GM12878 (cell line): ENCODE measurements at regions not wholly inside any gene's neighbourhood (a gene's known extent, or its start where the extent isn't known, plus 50 kb on each side); places are given as distances from the start of the nearest gene placed in this dataset. TPM values are rescaled to one million over a fixed set of nuclear protein-coding genes. Genes with fewer than 3 reads are reported as not detected.

Experiments
- ATAC-seq: fragments of 200-7000 bp; cut with Tn5 transposase; 3 replicates; pipeline ENCODE4 v1.9.1; 2020; ENCODE audit warnings: mild to moderate bottlenecking, moderate library complexity
- BruUV-seq: library from RNA; stranded (reverse); fragments of 400-500 nt; replicated peaks from 2 replicates; lab custom pipeline; 2021; lab: Mats Ljungman, UMichigan
- CTCF ChIA-PET: fragments of 300-600 bp; sonication (Branson Sonifier 250); formaldehyde crosslinking; extraction: SDS; loops from one replicate; lab custom pipeline; 2021; ENCODE audit warnings: inconsistent platforms; lab: Yijun Ruan, JAX
- POLR2A ChIA-PET: fragments of 350-600 bp; formaldehyde crosslinking; extraction: SDS; loops from one replicate; lab custom pipeline; 2021; ENCODE audit warnings: inconsistent platforms; lab: Charles Lee
- RAD21 ChIA-PET: fragments of 300-600 bp; sonication (Branson Sonifier 250); formaldehyde crosslinking; loops from one replicate; lab custom pipeline; 2023; ENCODE audit warnings: antibody characterized with exemption; ENCODE audit not compliant: unreplicated experiment; lab: Charles Lee
- SMC1A ChIA-PET: fragments of 300-600 bp; sonication (Branson Sonifier 250); formaldehyde crosslinking; loops from one replicate; lab custom pipeline; 2023; ENCODE audit not compliant: unreplicated experiment, uncharacterized antibody; lab: Charles Lee
- DNase-seq: peaks from one replicate; pipeline ENCODE4 v3.0.0-alpha.2; 2011; ENCODE audit warnings: low read depth, low spot score
- FAIRE-seq: peaks from 3 replicates; lab custom pipeline; 2011; peaks lifted over from hg19 to GRCh38; lab: Jason Lieb, UNC
- H2AFZ ChIP-seq: 2 replicates; pipeline ENCODE4 v1.6.0; 2011; ENCODE audit warnings: low read depth, low read length, control low read depth; ENCODE audit not compliant: control insufficient read depth
- H3K27ac ChIP-seq: 2 replicates; pipeline ENCODE4 v1.5.1; 2011; ENCODE audit warnings: control low read depth; ENCODE audit not compliant: control insufficient read depth, insufficient read depth
- H3K27me3 ChIP-seq, 2 experiments: replicated peaks in 1 of 2; 2 replicates each; pipeline versions ENCODE4 v1.6.0 to v1.6.1; 2011; ENCODE audit warnings: low read length in 1 of 2; ENCODE audit not compliant: control insufficient read depth in 2 of 2, insufficient read depth in 2 of 2
- H3K36me3 ChIP-seq, 2 experiments: 2 replicates each; pipeline ENCODE4 v1.5.1; 2011; ENCODE audit warnings: low read length in 1 of 2; ENCODE audit not compliant: control insufficient read depth in 2 of 2, insufficient read depth in 2 of 2
- H3K4me1 ChIP-seq: 2 replicates; pipeline ENCODE4 v1.6.1; 2011; ENCODE audit warnings: mild to moderate bottlenecking, low read length, moderate library complexity, mixed read lengths; ENCODE audit not compliant: control insufficient read depth, insufficient read depth
- H3K4me2 ChIP-seq: 2 replicates; pipeline ENCODE4 v1.6.0; 2011; ENCODE audit warnings: control low read depth; ENCODE audit not compliant: control insufficient read depth, insufficient read depth
- H3K4me3 ChIP-seq: fragments of 200-600 bp; sonication (generic); 2 replicates; pipeline ENCODE4 v1.5.1; 2016
- H3K79me2 ChIP-seq: 2 replicates; pipeline ENCODE4 v1.6.0; 2011; ENCODE audit warnings: low read length; ENCODE audit not compliant: control insufficient read depth, insufficient read depth
- H3K9ac ChIP-seq: 2 replicates; pipeline ENCODE4 v1.8.0; 2011; ENCODE audit warnings: low read length, control low read depth, mixed read lengths; ENCODE audit not compliant: control insufficient read depth, insufficient read depth
- H3K9me3 ChIP-seq: replicated peaks from 3 replicates; pipeline ENCODE4 v1.5.1; 2011; ENCODE audit warnings: mild to moderate bottlenecking, low read length; ENCODE audit not compliant: control insufficient read depth, insufficient read depth
- H4K20me1 ChIP-seq: 2 replicates; pipeline ENCODE4 v1.6.0; 2011; ENCODE audit not compliant: control insufficient read depth, insufficient read depth
- EGR1 ChIP-seq, 2 experiments: IDR thresholded peaks; 1 replicate in 1 of 2; 2 replicates in 1 of 2; pipeline ENCODE4 v1.6.1; 2011 to 2012; ENCODE audit warnings: low read depth in 2 of 2, low read length in 2 of 2, borderline replicate concordance in 1 of 2, mild to moderate bottlenecking in 1 of 2, moderate library complexity in 1 of 2
- NFYA ChIP-seq: IDR thresholded peaks from 2 replicates; pipeline ENCODE4 v1.6.1; 2011; ENCODE audit warnings: low read depth, mild to moderate bottlenecking, low read length, improper control_type of control experiment, borderline replicate concordance
- SMAD5 ChIP-seq: IDR thresholded peaks from 2 replicates; pipeline ENCODE4 v1.6.1; 2016; ENCODE audit warnings: antibody characterized with exemption, low read depth
- WGBS: methylation state at CpG from one replicate; pipeline ENCODE4 v1.1.6; 2016; ENCODE audit warnings: low lambda C conversion rate; ENCODE audit not compliant: insufficient replicate concordance, insufficient coverage; ENCODE audit errors: missing lambda C conversion rate; 5-methylcytosine and 5-hydroxymethylcytosine counted together
- in situ Hi-C: fragments of 300-500 bp; cut with MboI; formaldehyde crosslinking; loops from 9 replicates; pipeline ENCODE4 v1.14.3; 2018; ENCODE audit warnings: mixed read lengths
- intact Hi-C: fragments of 100-400 bp; cut with micrococcal nuclease; formaldehyde crosslinking; loops from one replicate; pipeline ENCODE4 v1.14.2; 2022; ENCODE audit not compliant: unreplicated experiment
- small RNA-seq: library from RNA; depleted of rRNA; stranded (forward); fragments of <200 nt; gene quantifications from one replicate; pipeline ENCODE3, GENCODE V24; 2014

DNA sequence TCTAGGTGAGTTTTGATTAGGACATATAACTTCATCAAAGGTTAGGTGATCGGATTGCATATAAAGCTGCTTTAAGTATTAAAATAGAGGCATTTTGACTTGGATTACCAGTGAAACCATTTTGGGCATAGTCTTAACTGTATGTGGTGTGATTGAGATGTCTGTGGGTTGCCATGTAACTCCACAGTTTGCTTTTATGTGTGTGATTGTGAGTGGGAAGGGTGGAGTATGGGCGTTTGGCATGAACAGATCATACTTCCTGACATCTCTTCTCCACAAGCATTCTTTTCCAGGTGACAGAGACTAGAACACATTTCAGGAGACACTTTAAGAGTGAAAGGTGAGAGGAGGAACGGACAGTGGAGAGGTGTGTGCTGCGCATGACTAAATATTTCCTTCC is 136.1 kb downstream of the CEP135 start:
- no peak overlapping the region for H3K4me3 ChIP-seq
- ATAC-seq (no peak), FAIRE-seq (no peak), DNase-seq (no peak)
- no peaks in the 10 kb centered on the region for H3K36me3 ChIP-seq
- no peaks in the 10 kb centered on the region for H3K9me3 ChIP-seq
- no TSS peak for BruUV-seq
- no peak overlapping the region for H3K27ac ChIP-seq
- H2AFZ ChIP-seq = no peak overlapping the region
- no peaks in the 10 kb centered on the region for H3K4me1 ChIP-seq
- TF ChIP-seq SMAD5 (no peak), NFYA (no peak), EGR1 (IDR thresholded peaks at IDR 0.05; ENCODE audit: borderline replicate concordance in 1 of 2, low read depth in 2 of 2, low read length in 2 of 2) (no peak)
- WGBS = 26% methylated on average over 4 of the region's 4 CpGs
- in situ Hi-C loops (no loop called here), intact Hi-C loops (no loop called here)
- H3K9ac ChIP-seq = no peak overlapping the region
- ChIA-PET CTCF (interaction anchor here (1.0 to 1.4 kb wide), 2 partner anchors 16 to 43 kb away, joined by 3 to 4 read pairs; no protein-coding TSS in a partner anchor), POLR2A (no interaction called here), SMC1A (no interaction called here), RAD21 (no interaction called here)
- H3K79me2 ChIP-seq = no peaks in the 10 kb centered on the region
- no peaks in the 10 kb centered on the region for H3K27me3 ChIP-seq
- H4K20me1 ChIP-seq = no peaks in the 10 kb centered on the region
- H3K4me2 ChIP-seq = no peak overlapping the region

Small RNA genes in the stretch of these regions (small RNA-seq; reads per million reads assigned to genes)
- not detected for gene RNA5SP161
